ENCODE measurements at regions not wholly inside any gene's neighbourhood (a gene's known extent, or its start where the extent isn't known, plus 50 kb on each side); places are given as distances from the start of the nearest gene placed in this dataset.

DNA sequence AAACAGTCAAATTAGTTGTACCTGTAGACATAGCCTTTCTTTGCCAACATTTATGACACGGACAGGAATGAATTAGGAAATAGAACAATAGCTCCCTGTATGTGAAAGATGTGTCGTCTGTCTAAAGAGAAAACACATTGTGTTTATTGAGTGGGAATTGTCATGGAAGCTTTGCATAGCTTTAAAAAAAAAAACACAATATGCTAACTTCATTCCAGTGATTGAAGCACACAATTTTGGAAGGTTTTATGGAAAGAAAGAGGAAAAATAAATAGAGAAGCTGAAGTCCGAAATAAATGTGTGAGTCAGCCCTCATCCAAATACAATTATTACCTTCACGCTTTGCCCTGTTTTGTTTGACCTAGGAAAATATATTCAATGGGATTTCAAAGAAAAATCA is 1095.7 kb downstream of the TSN start:
- no peak for TF ChIP-seq SP1 (IDR thresholded peaks at IDR 0.05)
- no peak for TF ChIP-seq BHLHE40 (IDR thresholded peaks at IDR 0.05; ENCODE audit: borderline replicate concordance)
- TF ChIP-seq TARDBP (IDR thresholded peaks at IDR 0.05) = no peak
- no peak for TF ChIP-seq FOXM1 (IDR thresholded peaks at IDR 0.05; ENCODE audit: borderline replicate concordance)
- TF ChIP-seq SUZ12 (IDR thresholded peaks at IDR 0.05) = no peak
- no peak for TF ChIP-seq ELF4 (IDR thresholded peaks at IDR 0.05)
- TF ChIP-seq, protein P1, sequence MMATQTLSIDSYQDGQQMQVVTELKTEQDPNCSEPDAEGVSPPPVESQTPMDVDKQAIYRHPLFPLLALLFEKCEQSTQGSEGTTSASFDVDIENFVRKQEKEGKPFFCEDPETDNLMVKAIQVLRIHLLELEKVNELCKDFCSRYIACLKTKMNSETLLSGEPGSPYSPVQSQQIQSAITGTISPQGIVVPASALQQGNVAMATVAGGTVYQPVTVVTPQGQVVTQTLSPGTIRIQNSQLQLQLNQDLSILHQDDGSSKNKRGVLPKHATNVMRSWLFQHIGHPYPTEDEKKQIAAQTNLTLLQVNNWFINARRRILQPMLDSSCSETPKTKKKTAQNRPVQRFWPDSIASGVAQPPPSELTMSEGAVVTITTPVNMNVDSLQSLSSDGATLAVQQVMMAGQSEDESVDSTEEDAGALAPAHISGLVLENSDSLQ (IDR thresholded peaks at IDR 0.05) = no peak
- TF ChIP-seq L3MBTL2 (conservative IDR thresholded peaks at IDR 0.05) = no peak
- no peak for TF ChIP-seq NFRKB (IDR thresholded peaks at IDR 0.05)
- no peak for TF ChIP-seq FOXK2 (IDR thresholded peaks at IDR 0.05)
- no peak for TF ChIP-seq HDGF (IDR thresholded peaks at IDR 0.05; ENCODE audit: borderline replicate concordance)
- TF ChIP-seq FOXA1 (IDR thresholded peaks at IDR 0.05) = no peak

Data from HEK293T (cell line).